ENCODE measurements at regions not wholly inside any gene's neighbourhood (a gene's known extent, or its start where the extent isn't known, plus 50 kb on each side); places are given as distances from the start of the nearest gene placed in this dataset.

DNA sequence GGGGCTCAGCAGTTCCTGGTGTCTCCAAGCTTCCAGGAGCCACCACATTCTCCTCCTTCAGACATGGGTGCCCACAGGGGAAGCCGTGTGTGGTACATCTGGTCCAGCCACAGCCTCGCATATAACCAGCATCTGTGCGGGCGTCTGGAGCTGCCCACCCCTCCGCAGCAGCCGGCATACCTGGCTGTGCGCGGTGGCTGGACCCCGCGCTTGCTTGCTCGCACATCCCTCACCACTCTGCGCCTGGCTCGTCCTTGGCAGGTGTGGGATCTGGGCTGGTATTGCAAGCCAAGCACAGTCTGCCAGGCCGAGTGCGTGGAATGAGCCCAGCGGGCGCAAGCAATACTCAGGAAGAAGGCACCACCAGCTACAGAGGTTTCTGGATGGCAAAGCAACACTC lies 117.7 kb upstream of the MBL2 start:
- H3K9me3 ChIP-seq (ENCODE audit: control insufficient read depth in 5 of 5, low read length in 5 of 5) = no peaks in the 10 kb centered on the region
- no peaks in the 10 kb centered on the region for H3K36me3 ChIP-seq (ENCODE audit: control insufficient read depth in 5 of 5, insufficient read depth in 5 of 5, low read length in 5 of 5)
- H3K27ac ChIP-seq (ENCODE audit: low read depth, low read length) = no peak overlapping the region
- no peak overlapping the region for H3K4me3 ChIP-seq (ENCODE audit: low read depth in 1 of 5, low read length in 5 of 5)
- H3K9ac ChIP-seq (ENCODE audit: low read length in 5 of 5) = no peak overlapping the region
- H3K4me1 ChIP-seq (ENCODE audit: control insufficient read depth in 5 of 5, insufficient read depth in 5 of 5, low read length in 5 of 5) = peaks cover 0 to 3% (median 0%) of the 10 kb centered on the region in 5 donors
- H3K27me3 ChIP-seq (ENCODE audit: control insufficient read depth in 5 of 5, insufficient read depth in 4 of 5, low read length in 5 of 5) = peaks cover 0 to 3% (median 0%) of the 10 kb centered on the region in 5 donors

DNA sequence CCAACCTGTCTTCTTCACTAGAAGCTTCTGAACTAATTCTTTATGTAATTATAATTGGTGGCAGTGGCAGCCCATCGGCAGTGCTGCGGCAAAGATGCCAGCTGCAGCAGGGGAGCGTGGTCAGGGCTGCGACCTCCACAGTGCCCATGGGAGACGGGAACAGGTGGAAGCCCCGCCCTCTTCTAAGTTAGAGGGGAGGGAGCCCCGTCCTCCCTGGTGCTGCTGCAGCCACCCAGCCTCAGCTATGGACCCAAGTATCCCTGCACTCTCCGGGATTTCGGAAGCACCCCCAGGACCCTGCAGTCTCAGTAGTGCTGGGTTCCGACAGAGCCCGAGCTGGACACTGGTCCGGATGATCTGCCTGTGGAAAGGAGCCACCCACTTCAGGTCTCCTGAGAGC lies 117.0 kb upstream of the MBL2 start:
- no peak overlapping the region for H3K9ac ChIP-seq (ENCODE audit: low read length in 5 of 5)
- H3K27ac ChIP-seq (ENCODE audit: low read depth, low read length) = no peak overlapping the region
- H3K4me1 ChIP-seq (ENCODE audit: control insufficient read depth in 5 of 5, insufficient read depth in 5 of 5, low read length in 5 of 5) = no peaks in the 10 kb centered on the region
- H3K9me3 ChIP-seq (ENCODE audit: control insufficient read depth in 5 of 5, low read length in 5 of 5) = no peaks in the 10 kb centered on the region
- no peak overlapping the region for H3K4me3 ChIP-seq (ENCODE audit: low read depth in 1 of 5, low read length in 5 of 5)
- no peaks in the 10 kb centered on the region for H3K36me3 ChIP-seq (ENCODE audit: control insufficient read depth in 5 of 5, insufficient read depth in 5 of 5, low read length in 5 of 5)
- H3K27me3 ChIP-seq (ENCODE audit: control insufficient read depth in 5 of 5, insufficient read depth in 4 of 5, low read length in 5 of 5) = peaks cover 0 to 3% (median 0%) of the 10 kb centered on the region in 5 donors

DNA sequence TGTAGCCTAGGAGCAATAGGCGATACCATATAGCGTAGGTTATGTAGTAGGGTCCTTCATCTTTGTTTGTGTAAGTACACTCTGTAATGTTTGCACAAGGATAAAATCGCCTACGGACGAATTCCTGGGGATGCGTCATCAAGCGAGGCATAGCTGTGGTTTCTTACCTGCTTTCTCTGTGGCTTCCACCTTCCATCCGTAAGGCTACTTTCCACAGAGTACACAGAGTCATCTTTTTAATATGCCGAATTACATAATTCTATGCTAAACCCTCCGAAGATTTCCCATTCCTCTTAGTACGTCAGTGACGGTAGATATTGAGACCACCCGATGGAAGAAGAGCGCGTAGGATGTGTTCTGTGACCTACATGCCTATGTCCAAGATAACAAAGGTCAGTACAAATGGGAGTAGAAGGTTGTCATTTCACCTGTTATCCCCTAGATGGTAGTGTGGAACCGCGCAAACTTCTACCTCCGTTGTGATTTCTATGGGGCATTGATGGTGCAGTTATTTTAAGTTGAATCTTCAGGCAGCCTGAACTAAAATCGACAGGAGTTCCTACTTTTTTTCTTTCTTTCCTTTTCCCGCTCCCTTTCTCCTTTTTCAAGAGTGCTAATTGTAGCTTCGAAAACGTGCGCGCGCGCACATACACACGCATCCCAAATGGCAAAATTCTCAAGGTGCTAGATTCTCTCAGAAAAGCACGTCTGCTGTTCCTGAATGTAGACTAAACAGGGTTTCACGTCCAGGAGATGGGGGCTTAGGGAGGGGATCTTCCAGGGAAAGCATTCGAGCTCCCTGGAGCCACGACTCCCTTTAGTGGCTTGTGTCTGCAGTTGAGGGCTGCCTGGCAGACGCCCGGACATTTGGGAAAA lies 111.7 kb upstream of the MBL2 start:
- Histone ChIP-seq H3K27ac (ENCODE audit: low read depth, low read length) (no peak overlapping the region), H3K4me1 (ENCODE audit: control insufficient read depth in 5 of 5, insufficient read depth in 5 of 5, low read length in 5 of 5) (peaks cover 0 to 2% (median 0%) of the 10 kb centered on the region in 5 donors), H3K27me3 (ENCODE audit: control insufficient read depth in 5 of 5, insufficient read depth in 4 of 5, low read length in 5 of 5) (no peaks in the 10 kb centered on the region), H3K9ac (ENCODE audit: low read length in 5 of 5) (no peak overlapping the region), H3K9me3 (ENCODE audit: control insufficient read depth in 5 of 5, low read length in 5 of 5) (no peaks in the 10 kb centered on the region), H3K36me3 (ENCODE audit: control insufficient read depth in 5 of 5, insufficient read depth in 5 of 5, low read length in 5 of 5) (no peaks in the 10 kb centered on the region), H3K4me3 (ENCODE audit: low read depth in 1 of 5, low read length in 5 of 5) (no peak overlapping the region)

DNA sequence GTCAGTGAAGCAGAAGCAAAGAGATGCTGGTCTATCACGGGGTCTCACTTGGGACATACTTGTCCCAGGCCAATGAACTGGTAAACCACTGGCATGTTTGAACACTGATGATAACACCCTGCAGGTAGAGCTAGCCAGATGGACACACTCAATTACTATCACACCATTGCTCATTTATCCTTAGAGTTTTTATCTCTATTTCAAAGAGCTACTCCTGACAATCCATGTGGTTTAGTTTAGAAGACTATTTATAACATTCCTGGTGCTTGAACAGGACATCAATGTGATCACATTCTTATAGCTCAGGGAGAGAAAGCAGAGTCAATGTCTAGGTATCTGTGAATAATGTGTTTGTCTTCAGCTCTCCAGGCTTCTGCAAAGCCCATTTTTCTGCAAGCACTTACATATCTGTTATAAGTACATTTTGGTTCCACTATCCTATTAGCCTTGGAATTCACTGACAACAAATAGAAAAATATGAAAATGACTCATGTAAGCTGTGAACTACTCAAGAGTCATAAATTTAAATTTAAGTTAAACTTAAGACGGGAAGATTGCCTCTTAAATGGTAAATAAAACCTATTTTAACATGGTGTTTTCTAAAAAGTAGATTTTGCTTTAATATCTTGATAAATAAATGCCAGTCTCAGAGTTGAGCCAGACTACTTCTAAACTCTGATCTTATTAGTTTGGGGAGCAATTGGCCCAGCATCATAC lies 106.7 kb upstream of the MBL2 start:
- Histone ChIP-seq H3K4me3 (ENCODE audit: low read depth in 1 of 5, low read length in 5 of 5) (no peak overlapping the region), H3K4me1 (ENCODE audit: control insufficient read depth in 5 of 5, insufficient read depth in 5 of 5, low read length in 5 of 5) (no peaks in the 10 kb centered on the region), H3K27me3 (ENCODE audit: control insufficient read depth in 5 of 5, insufficient read depth in 4 of 5, low read length in 5 of 5) (no peaks in the 10 kb centered on the region), H3K9me3 (ENCODE audit: control insufficient read depth in 5 of 5, low read length in 5 of 5) (no peaks in the 10 kb centered on the region), H3K9ac (ENCODE audit: low read length in 5 of 5) (no peak overlapping the region), H3K36me3 (ENCODE audit: control insufficient read depth in 5 of 5, insufficient read depth in 5 of 5, low read length in 5 of 5) (no peaks in the 10 kb centered on the region), H3K27ac (ENCODE audit: low read depth, low read length) (no peak overlapping the region)

DNA sequence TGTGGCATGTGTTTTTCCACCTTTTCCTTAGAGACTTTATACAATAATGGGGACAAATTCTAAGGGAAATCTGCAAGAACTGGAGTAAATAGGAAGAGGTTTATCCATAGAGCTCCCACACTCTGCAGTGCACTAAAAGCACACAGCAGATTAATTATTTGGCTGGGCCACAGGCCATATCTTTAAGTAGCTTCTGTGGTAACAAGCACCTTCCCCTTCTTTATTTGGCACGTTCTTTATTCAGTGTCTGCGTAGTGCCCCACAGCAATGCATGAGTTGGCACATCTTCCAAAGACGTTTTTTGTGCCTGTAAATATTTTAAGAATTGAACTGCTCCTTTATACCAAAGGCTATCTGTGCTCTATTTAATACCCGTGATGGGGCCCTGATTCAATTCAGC lies 104.9 kb upstream of the MBL2 start:
- Histone ChIP-seq H3K4me1 (ENCODE audit: control insufficient read depth in 5 of 5, insufficient read depth in 5 of 5, low read length in 5 of 5) (no peaks in the 10 kb centered on the region), H3K4me3 (ENCODE audit: low read depth in 1 of 5, low read length in 5 of 5) (no peak overlapping the region), H3K27ac (ENCODE audit: low read depth, low read length) (no peak overlapping the region), H3K9ac (ENCODE audit: low read length in 5 of 5) (no peak overlapping the region), H3K27me3 (ENCODE audit: control insufficient read depth in 5 of 5, insufficient read depth in 4 of 5, low read length in 5 of 5) (no peaks in the 10 kb centered on the region), H3K9me3 (ENCODE audit: control insufficient read depth in 5 of 5, low read length in 5 of 5) (no peaks in the 10 kb centered on the region), H3K36me3 (ENCODE audit: control insufficient read depth in 5 of 5, insufficient read depth in 5 of 5, low read length in 5 of 5) (no peaks in the 10 kb centered on the region)

DNA sequence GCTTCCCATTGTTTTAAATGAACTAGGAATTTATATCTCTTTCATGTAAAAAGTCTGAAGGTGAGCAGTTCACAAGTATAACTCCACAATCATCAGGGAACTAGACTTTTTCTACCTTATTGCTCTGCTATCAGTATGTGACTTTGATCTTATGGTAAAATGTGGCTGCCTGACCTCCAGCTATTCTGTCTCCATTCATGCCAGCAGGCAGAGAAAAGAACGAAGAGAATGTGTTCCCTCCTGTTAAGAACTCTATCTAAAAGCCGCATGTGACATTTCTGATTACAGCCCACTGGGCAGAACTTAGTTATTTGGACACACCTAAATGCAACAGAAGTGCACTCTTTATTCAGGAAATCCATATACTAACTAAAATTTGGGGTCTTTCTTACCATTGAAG lies 102.8 kb upstream of the MBL2 start:
- H3K36me3 ChIP-seq (ENCODE audit: control insufficient read depth in 5 of 5, insufficient read depth in 5 of 5, low read length in 5 of 5) = no peaks in the 10 kb centered on the region
- H3K4me1 ChIP-seq (ENCODE audit: control insufficient read depth in 5 of 5, insufficient read depth in 5 of 5, low read length in 5 of 5) = no peaks in the 10 kb centered on the region
- H3K9me3 ChIP-seq (ENCODE audit: control insufficient read depth in 5 of 5, low read length in 5 of 5) = no peaks in the 10 kb centered on the region
- H3K9ac ChIP-seq (ENCODE audit: low read length in 5 of 5) = no peak overlapping the region
- H3K4me3 ChIP-seq (ENCODE audit: low read depth in 1 of 5, low read length in 5 of 5) = no peak overlapping the region
- H3K27ac ChIP-seq (ENCODE audit: low read depth, low read length) = no peak overlapping the region
- H3K27me3 ChIP-seq (ENCODE audit: control insufficient read depth in 5 of 5, insufficient read depth in 4 of 5, low read length in 5 of 5) = no peaks in the 10 kb centered on the region

DNA sequence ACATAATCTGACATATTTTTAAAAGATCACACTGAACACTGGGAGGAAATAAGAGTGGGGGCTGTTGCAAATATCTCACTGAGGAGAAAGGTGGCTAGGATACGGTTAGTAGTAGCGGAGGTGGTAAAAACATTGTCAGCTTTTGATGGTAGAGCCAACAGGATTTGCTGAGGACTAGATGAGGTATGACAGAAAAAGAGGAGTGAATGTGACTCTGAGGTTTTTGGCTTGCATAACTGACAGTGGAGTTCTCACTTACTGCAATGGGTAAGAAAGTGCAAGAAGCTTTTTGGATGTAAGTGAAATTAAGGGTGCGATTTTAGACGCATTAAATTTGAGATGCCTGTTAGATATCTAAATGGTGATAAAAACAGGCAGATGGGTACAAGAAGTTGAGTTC lies 102.0 kb upstream of the MBL2 start:
- Histone ChIP-seq H3K9ac (ENCODE audit: low read length in 5 of 5) (no peak overlapping the region), H3K9me3 (ENCODE audit: control insufficient read depth in 5 of 5, low read length in 5 of 5) (no peaks in the 10 kb centered on the region), H3K27ac (ENCODE audit: low read depth, low read length) (no peak overlapping the region), H3K27me3 (ENCODE audit: control insufficient read depth in 5 of 5, insufficient read depth in 4 of 5, low read length in 5 of 5) (no peaks in the 10 kb centered on the region), H3K36me3 (ENCODE audit: control insufficient read depth in 5 of 5, insufficient read depth in 5 of 5, low read length in 5 of 5) (no peaks in the 10 kb centered on the region), H3K4me1 (ENCODE audit: control insufficient read depth in 5 of 5, insufficient read depth in 5 of 5, low read length in 5 of 5) (no peaks in the 10 kb centered on the region), H3K4me3 (ENCODE audit: low read depth in 1 of 5, low read length in 5 of 5) (no peak overlapping the region)

DNA sequence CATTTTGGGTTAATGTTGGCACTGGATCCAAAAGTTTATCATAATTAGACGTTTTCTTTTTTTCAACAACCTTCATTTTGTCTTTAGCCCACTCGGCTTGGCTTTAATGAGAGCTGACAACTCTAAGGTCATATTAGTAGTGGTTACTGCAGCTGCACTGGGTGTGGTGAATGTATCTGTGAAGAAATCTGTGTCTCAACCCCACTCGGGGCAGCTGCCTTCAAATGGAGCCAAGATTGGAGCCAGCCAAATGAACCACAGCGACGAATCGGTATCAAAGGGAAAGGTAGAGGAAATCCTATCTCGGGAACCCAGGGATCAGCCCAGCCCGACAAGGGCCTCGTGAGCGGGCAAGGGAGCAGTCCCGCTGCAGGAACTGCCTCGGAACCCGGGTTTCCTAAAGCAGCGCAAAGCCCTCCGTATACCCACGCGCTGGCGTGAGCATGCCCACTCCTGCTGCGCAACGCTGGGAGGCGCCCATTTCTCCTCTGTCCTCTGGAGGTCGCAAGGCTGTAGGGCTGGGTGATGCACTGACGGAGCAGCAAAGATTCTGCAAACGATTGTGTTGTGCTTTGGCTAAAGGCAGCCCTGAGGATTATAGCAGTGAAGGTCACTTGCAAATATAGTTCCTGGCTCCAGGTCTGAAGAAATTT lies 98.7 kb upstream of the MBL2 start:
- Histone ChIP-seq H3K27ac (ENCODE audit: low read depth, low read length) (no peak overlapping the region), H3K9me3 (ENCODE audit: control insufficient read depth in 5 of 5, low read length in 5 of 5) (peaks cover 0 to 5% (median 0%) of the 10 kb centered on the region in 5 donors), H3K4me1 (ENCODE audit: control insufficient read depth in 5 of 5, insufficient read depth in 5 of 5, low read length in 5 of 5) (no peaks in the 10 kb centered on the region), H3K4me3 (ENCODE audit: low read depth in 1 of 5, low read length in 5 of 5) (no peak overlapping the region), H3K27me3 (ENCODE audit: control insufficient read depth in 5 of 5, insufficient read depth in 4 of 5, low read length in 5 of 5) (peaks cover 0 to 4% (median 0%) of the 10 kb centered on the region in 5 donors), H3K36me3 (ENCODE audit: control insufficient read depth in 5 of 5, insufficient read depth in 5 of 5, low read length in 5 of 5) (no peaks in the 10 kb centered on the region), H3K9ac (ENCODE audit: low read length in 5 of 5) (no peak overlapping the region)

DNA sequence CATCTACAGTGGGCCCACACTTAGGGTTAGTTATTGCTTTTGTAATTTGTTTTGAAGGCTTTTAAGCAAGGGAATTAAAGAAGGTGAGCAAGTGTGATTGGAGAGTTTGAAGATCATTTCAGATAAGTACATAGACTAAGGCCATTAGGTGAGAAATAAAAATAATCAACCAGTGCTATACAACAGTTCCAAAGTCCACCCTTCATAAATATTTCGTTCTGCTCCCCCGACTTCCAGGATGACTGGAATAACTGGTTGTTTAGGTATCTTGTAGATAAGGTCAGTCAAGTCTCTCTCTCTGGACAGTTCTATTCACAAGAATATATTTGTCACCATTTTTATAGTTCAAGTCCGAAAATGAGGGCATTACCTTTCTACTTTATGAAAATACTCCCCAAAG lies 98.0 kb upstream of the MBL2 start:
- Histone ChIP-seq H3K4me1 (ENCODE audit: control insufficient read depth in 5 of 5, insufficient read depth in 5 of 5, low read length in 5 of 5) (no peaks in the 10 kb centered on the region), H3K9me3 (ENCODE audit: control insufficient read depth in 5 of 5, low read length in 5 of 5) (peaks cover 0 to 5% (median 0%) of the 10 kb centered on the region in 5 donors), H3K27me3 (ENCODE audit: control insufficient read depth in 5 of 5, insufficient read depth in 4 of 5, low read length in 5 of 5) (peaks cover 0 to 4% (median 0%) of the 10 kb centered on the region in 5 donors), H3K4me3 (ENCODE audit: low read depth in 1 of 5, low read length in 5 of 5) (no peak overlapping the region), H3K27ac (ENCODE audit: low read depth, low read length) (no peak overlapping the region), H3K9ac (ENCODE audit: low read length in 5 of 5) (no peak overlapping the region), H3K36me3 (ENCODE audit: control insufficient read depth in 5 of 5, insufficient read depth in 5 of 5, low read length in 5 of 5) (no peaks in the 10 kb centered on the region)

DNA sequence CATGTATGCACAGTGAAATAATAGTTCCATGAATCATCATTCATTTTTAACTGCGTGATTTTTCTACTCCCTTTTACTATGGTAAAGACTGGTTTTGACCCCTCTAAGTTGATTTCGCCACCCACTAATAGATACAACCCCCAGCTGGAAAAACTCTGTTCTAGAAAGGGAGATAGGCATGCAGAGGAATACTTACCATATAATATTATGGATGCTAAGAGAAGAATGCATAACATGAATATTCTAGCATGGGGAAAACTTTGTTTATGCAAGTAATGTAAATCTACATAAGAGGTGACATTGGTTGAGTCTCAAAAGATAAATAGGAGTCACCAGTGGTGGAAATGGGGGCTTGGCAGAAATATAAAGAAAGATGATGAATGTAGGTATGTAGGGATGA lies 97.3 kb upstream of the MBL2 start:
- no peak overlapping the region for H3K4me3 ChIP-seq (ENCODE audit: low read depth in 1 of 5, low read length in 5 of 5)
- no peaks in the 10 kb centered on the region for H3K36me3 ChIP-seq (ENCODE audit: control insufficient read depth in 5 of 5, insufficient read depth in 5 of 5, low read length in 5 of 5)
- H3K27me3 ChIP-seq (ENCODE audit: control insufficient read depth in 5 of 5, insufficient read depth in 4 of 5, low read length in 5 of 5) = peaks cover 0 to 4% (median 0%) of the 10 kb centered on the region in 5 donors
- H3K9me3 ChIP-seq (ENCODE audit: control insufficient read depth in 5 of 5, low read length in 5 of 5) = peaks cover 0 to 5% (median 0%) of the 10 kb centered on the region in 5 donors
- no peaks in the 10 kb centered on the region for H3K4me1 ChIP-seq (ENCODE audit: control insufficient read depth in 5 of 5, insufficient read depth in 5 of 5, low read length in 5 of 5)
- H3K9ac ChIP-seq (ENCODE audit: low read length in 5 of 5) = no peak overlapping the region
- no peak overlapping the region for H3K27ac ChIP-seq (ENCODE audit: low read depth, low read length)

Measured in subcutaneous abdominal adipose tissue (tissue), 5 donors.